Right lobe of liver (tissue), 6 donors: ENCODE measurements at regions not wholly inside any gene's neighbourhood (a gene's known extent, or its start where the extent isn't known, plus 50 kb on each side); places are given as distances from the start of the nearest gene placed in this dataset.

Experiments
- ATAC-seq, 4 donors: fragments of 200-7000 bp; cut with Tn5 transposase; one replicate each; pipeline ENCODE4 v1.9.1; 2020; ENCODE audit warnings: mild to moderate bottlenecking in 4 of 4, moderate library complexity in 4 of 4
- DNase-seq, 3 donors: peaks; one replicate each; pipeline ENCODE4 v3.0.0-alpha.2; 2020
- H3K27ac ChIP-seq, 3 donors: fragments of 200-600 bp; one replicate each; pipeline ENCODE4 v1.8.0; 2022
- H3K27me3 ChIP-seq, 2 donors: fragments of 200-600 bp; one replicate each; pipeline ENCODE4 v1.8.0; 2022
- H3K36me3 ChIP-seq, 4 donors: fragments of 200-600 bp; sonication (generic) in 1 of 4; one replicate each; pipeline versions ENCODE4 v1.5.1 to v1.8.0; 2017 to 2022; ENCODE audit warnings: control low read depth in 1 of 4
- H3K4me1 ChIP-seq, 4 donors: fragments of 200-600 bp; sonication (generic) in 1 of 4; one replicate each; pipeline versions ENCODE4 v1.5.1 to v1.8.0; 2017 to 2022; ENCODE audit warnings: control low read depth in 1 of 4
- H3K4me3 ChIP-seq, 3 donors: fragments of 200-600 bp; one replicate each; pipeline ENCODE4 v1.8.0; 2022
- H3K9me3 ChIP-seq, 4 donors: fragments of 200-600 bp; sonication (generic) in 1 of 4; one replicate each; pipeline versions ENCODE4 v1.5.1 to v1.8.0; 2017 to 2022; ENCODE audit warnings: control low read depth in 1 of 4
- CTCF ChIP-seq, 4 donors: fragments of 200-600 bp in 3 of 4; fragments of 450-650 bp in 1 of 4; IDR thresholded peaks; one replicate each; pipeline versions ENCODE4 v1.5.1 to v1.8.0; 2016 to 2022; ENCODE audit warnings: antibody characterized with exemption in 4 of 4, mild to moderate bottlenecking in 2 of 4
- POLR2A ChIP-seq: fragments of 450-650 bp; IDR thresholded peaks from one replicate; pipeline ENCODE4 v1.6.1; 2017; ENCODE audit warnings: antibody characterized with exemption, mild to moderate bottlenecking
- WGBS: methylation state at CpG from one replicate; pipeline ENCODE4 v1.1.6; 2018; ENCODE audit warnings: low coverage, low lambda C conversion rate; ENCODE audit not compliant: insufficient coverage; ENCODE audit errors: missing lambda C conversion rate; 5-methylcytosine and 5-hydroxymethylcytosine counted together
- intact Hi-C, 2 donors: fragments of 100-400 bp; cut with DNase I; formaldehyde crosslinking; loops; one replicate each; pipeline versions ENCODE4 v1.11.2 to v1.14.1; 2022
- donor health status: DM: no; HTN: yes; CAD: no.
- donor health status: DM: no; HTN: no; CAD: no.
- donor health status: DM: no; HTN: no; CAD: no.
- donor health status: DM: no; HTN: yes; CAD: no.
- donor health status: DM: no; HTN: yes; CAD: no.

GRCh38 chr9:26524267-26524666 lies 368.3 kb downstream of the CAAP1 start:
- no peak for ATAC-seq
- intact Hi-C loops = no loop called here
- no peak for DNase-seq
- Histone ChIP-seq H3K27me3 (no peaks in the 10 kb centered on the region), H3K9me3 (no peaks in the 10 kb centered on the region), H3K4me3 (no peak overlapping the region), H3K4me1 (no peaks in the 10 kb centered on the region), H3K36me3 (no peaks in the 10 kb centered on the region), H3K27ac (no peak overlapping the region)
- WGBS = 15% methylated on average over 1 of the region's 1 CpG
- TF ChIP-seq CTCF (IDR thresholded peaks at IDR 0.05) (no peak), POLR2A (no peak)

DNA sequence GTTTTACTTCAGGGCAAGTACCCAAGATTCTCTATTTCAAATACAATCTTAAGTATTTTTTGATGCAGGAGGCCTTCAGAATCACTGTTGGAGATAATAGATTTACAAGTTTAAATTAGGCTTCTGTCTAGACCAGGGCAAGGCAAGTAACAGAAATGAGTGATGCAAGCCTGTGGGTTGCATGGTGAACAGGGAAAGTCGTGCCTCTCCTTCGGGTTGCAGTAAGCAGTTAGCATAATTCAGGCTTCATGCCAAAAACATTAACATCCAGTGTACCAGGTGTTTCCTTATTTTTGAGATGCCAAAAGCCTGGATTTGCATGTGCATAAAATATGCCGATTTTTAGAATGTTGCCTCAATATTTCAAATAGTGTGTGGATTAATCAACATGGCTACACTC lies 369.0 kb downstream of the CAAP1 start:
- intact Hi-C loops = no loop called here
- no peak for DNase-seq
- H3K27me3 ChIP-seq = no peaks in the 10 kb centered on the region
- no peaks in the 10 kb centered on the region for H3K36me3 ChIP-seq
- TF ChIP-seq POLR2A (no peak), CTCF (IDR thresholded peaks at IDR 0.05) (no peak)
- H3K4me3 ChIP-seq = no peak overlapping the region
- WGBS = 16% methylated on average over 3 of the region's 3 CpGs
- no peak for ATAC-seq
- no peaks in the 10 kb centered on the region for H3K4me1 ChIP-seq
- no peaks in the 10 kb centered on the region for H3K9me3 ChIP-seq
- no peak overlapping the region for H3K27ac ChIP-seq

GRCh38 chr9:26520141-26520540 lies 372.5 kb downstream of the CAAP1 start:
- Histone ChIP-seq H3K4me3 (no peak overlapping the region), H3K36me3 (no peaks in the 10 kb centered on the region), H3K27me3 (no peaks in the 10 kb centered on the region), H3K4me1 (no peaks in the 10 kb centered on the region), H3K9me3 (no peaks in the 10 kb centered on the region), H3K27ac (no peak overlapping the region)
- TF ChIP-seq CTCF (IDR thresholded peaks at IDR 0.05) (no peak), POLR2A (no peak)
- DNase-seq (no peak), ATAC-seq (no peak)
- intact Hi-C loops = no loop called here
- 32% methylated on average over 1 of the region's 1 CpG for WGBS

DNA sequence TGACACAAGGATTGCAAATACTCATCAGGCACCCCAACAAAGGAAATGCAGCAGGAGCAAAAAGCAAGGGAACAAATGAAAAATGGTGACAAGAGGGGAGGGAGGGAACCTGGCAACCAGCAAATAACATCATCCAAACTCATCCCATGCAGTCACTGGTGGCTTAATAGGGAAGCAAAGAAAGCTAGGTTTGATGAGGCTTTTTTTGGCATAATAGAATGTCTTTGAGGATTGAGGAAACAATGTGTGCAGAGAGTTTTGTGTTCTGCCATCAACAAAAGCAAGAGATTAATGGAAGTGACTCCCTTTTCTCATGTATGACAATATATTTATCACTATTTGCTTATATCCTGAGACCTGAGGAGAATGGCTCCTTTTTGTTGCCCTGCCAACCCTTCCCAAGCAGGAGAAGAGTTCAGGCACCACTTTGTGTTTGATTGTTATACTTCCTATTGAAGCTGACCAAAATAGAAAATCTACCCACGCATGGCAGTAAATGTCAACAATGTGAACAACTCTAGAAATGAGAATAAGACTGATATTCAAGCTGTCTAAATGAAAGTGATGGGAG lies 375.7 kb downstream of the CAAP1 start:
- DNase-seq (no peak), ATAC-seq (no peak)
- Histone ChIP-seq H3K27ac (no peak overlapping the region), H3K27me3 (no peaks in the 10 kb centered on the region), H3K36me3 (no peaks in the 10 kb centered on the region), H3K4me1 (no peaks in the 10 kb centered on the region), H3K4me3 (no peak overlapping the region), H3K9me3 (no peaks in the 10 kb centered on the region)
- TF ChIP-seq POLR2A = no peak
- TF ChIP-seq CTCF (IDR thresholded peaks at IDR 0.05) = no peak
- WGBS = 55% methylated on average over 1 of the region's 1 CpG
- intact Hi-C loops = no loop called here

DNA sequence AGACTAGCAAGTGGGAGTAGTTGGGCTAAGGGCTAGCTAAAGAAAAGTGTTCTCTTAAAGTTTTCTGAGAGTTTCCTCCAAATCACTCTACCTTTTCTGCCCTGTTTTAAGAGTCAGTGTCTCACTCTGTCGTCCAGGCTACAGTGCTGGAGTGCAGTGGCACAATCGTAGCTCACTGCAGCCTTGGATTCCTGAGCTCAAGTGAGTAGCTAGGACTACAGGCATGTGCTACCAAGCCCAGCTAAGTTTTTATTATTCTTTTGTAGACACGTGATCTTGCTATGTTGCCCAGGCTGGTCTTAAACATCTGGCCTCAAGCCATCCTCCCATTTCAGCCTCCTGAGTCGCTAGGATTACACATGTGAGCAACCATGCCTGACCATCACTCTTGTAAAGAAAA lies 378.9 kb downstream of the CAAP1 start:
- Histone ChIP-seq H3K4me3 (no peak overlapping the region), H3K4me1 (no peaks in the 10 kb centered on the region), H3K36me3 (no peaks in the 10 kb centered on the region), H3K27me3 (no peaks in the 10 kb centered on the region), H3K27ac (no peak overlapping the region), H3K9me3 (no peaks in the 10 kb centered on the region)
- intact Hi-C loops = no loop called here
- TF ChIP-seq POLR2A = no peak
- TF ChIP-seq CTCF (IDR thresholded peaks at IDR 0.05) = no peak
- 32% methylated on average over 4 of the region's 4 CpGs for WGBS
- no peak for DNase-seq
- ATAC-seq = no peak
